Lung (tissue), 11 donors: ENCODE measurements at regions not wholly inside any gene's neighbourhood (a gene's known extent, or its start where the extent isn't known, plus 50 kb on each side); places are given as distances from the start of the nearest gene placed in this dataset.
A peak's percentile ranks its signal among the peaks of the same experiment; 100 is the strongest.

Source experiments
- ATAC-seq: fragments of 200-7000 bp; cut with Tn5 transposase; one replicate; pipeline ENCODE4 v1.9.1; 2020; ENCODE audit warnings: moderate number of reproducible peaks; ENCODE audit not compliant: insufficient read depth, low FRiP score
- DNase-seq, 3 donors: peaks; one replicate each; pipeline ENCODE4 v3.0.0-alpha.2; 2013 to 2017
- H3K27ac ChIP-seq, 2 donors: one replicate each; pipeline ENCODE4 v1.5.1; 2013; ENCODE audit warnings: mild to moderate bottlenecking in 2 of 2, moderate library complexity in 2 of 2, control low read depth in 1 of 2, inconsistent platforms in 1 of 2, low read depth in 1 of 2, low read length in 1 of 2
- H3K27me3 ChIP-seq, 3 donors: one replicate each; pipeline ENCODE4 v1.5.1; 2013; ENCODE audit warnings: low read length in 2 of 3; ENCODE audit not compliant: control insufficient read depth in 3 of 3, insufficient read depth in 3 of 3
- H3K36me3 ChIP-seq, 4 donors: one replicate each; pipeline ENCODE4 v1.5.1; 2013; ENCODE audit warnings: low read length in 4 of 4, mild to moderate bottlenecking in 1 of 4, moderate library complexity in 1 of 4; ENCODE audit not compliant: control insufficient read depth in 4 of 4, insufficient read depth in 4 of 4
- H3K4me1 ChIP-seq, 5 donors: one replicate each; pipeline ENCODE4 v1.5.1; 2013; ENCODE audit warnings: low read length in 5 of 5, mild to moderate bottlenecking in 2 of 5, moderate library complexity in 1 of 5; ENCODE audit not compliant: control insufficient read depth in 5 of 5, insufficient read depth in 5 of 5
- H3K4me3 ChIP-seq: one replicate; pipeline ENCODE4 v1.5.1; 2013; ENCODE audit warnings: mild to moderate bottlenecking, control low read depth, moderate library complexity
- H3K9ac ChIP-seq, 2 donors: one replicate each; pipeline ENCODE4 v1.5.1; 2013; ENCODE audit warnings: low read length in 2 of 2, control low read depth in 1 of 2; ENCODE audit not compliant: insufficient read depth in 1 of 2
- H3K9me3 ChIP-seq, 4 donors: one replicate each; pipeline ENCODE4 v1.5.1; 2013; ENCODE audit warnings: low read length in 3 of 4, mild to moderate bottlenecking in 1 of 4, moderate library complexity in 1 of 4; ENCODE audit not compliant: control insufficient read depth in 4 of 4, insufficient read depth in 3 of 4
- WGBS, 2 donors: extraction: QIAGEN DNeasy Blood & Tissue Kit; methylation state at CpG; one replicate each; pipeline ENCODE4 v1.1.7; 2013; 5-methylcytosine and 5-hydroxymethylcytosine counted together
- TF ChIP-seq, protein P1 (sequence below): IDR thresholded peaks from 2 replicates; pipeline ENCODE4 v1.5.1; 2012; ENCODE audit warnings: mild to moderate bottlenecking; ENCODE audit errors: control extremely low read depth, extremely low read depth
- donor health status: control.
- donor health status: control.
- donor health status: Bipolar disorder and iron deficiency.
- donor health status: healthy.
- donor health status: DM: yes; HTN: yes; CAD: no.

GRCh38 chr15:93986400-93986984, 244.9 kb upstream of the MCTP2 start:
- TF ChIP-seq, protein P1, sequence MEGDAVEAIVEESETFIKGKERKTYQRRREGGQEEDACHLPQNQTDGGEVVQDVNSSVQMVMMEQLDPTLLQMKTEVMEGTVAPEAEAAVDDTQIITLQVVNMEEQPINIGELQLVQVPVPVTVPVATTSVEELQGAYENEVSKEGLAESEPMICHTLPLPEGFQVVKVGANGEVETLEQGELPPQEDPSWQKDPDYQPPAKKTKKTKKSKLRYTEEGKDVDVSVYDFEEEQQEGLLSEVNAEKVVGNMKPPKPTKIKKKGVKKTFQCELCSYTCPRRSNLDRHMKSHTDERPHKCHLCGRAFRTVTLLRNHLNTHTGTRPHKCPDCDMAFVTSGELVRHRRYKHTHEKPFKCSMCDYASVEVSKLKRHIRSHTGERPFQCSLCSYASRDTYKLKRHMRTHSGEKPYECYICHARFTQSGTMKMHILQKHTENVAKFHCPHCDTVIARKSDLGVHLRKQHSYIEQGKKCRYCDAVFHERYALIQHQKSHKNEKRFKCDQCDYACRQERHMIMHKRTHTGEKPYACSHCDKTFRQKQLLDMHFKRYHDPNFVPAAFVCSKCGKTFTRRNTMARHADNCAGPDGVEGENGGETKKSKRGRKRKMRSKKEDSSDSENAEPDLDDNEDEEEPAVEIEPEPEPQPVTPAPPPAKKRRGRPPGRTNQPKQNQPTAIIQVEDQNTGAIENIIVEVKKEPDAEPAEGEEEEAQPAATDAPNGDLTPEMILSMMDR = no peak
- WGBS, 2 donors = 60 to 64% methylated on average over 3 of the region's 3 CpGs
- Histone ChIP-seq H3K4me3 (no peak overlapping the region), H3K9ac (no peak overlapping the region), H3K9me3 (no peaks in the 10 kb centered on the region), H3K36me3 (no peaks in the 10 kb centered on the region), H3K27ac (peak overlapping the region in 1 of 2 donors; percentile 43), H3K27me3 (no peaks in the 10 kb centered on the region), H3K4me1 (peaks cover 0 to 33% (median 14%) of the 10 kb centered on the region in 5 donors)
- DNase-seq = no peak
- no peak for ATAC-seq

DNA sequence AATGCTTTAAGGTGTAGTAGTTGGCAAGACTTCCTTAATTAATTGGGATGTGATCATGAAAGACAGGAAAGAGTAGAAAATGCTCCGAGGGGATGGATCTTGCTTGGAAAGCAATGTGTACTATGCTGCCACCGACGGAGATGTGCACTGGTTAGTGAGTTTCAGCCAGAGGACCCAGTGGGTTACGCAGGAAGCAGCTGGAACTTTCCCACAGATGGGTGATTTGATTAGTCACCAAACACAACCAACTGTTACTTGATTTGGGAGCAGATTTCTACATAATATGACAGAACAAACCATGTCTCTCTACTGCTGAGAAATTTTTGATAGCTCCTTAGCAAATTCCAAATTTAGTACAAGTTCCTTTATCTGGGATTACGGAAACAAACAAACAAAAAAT, 245.4 kb upstream of the MCTP2 start:
- DNase-seq = no peak
- Histone ChIP-seq H3K4me1 (peaks cover 0 to 39% (median 16%) of the 10 kb centered on the region in 5 donors), H3K9me3 (no peaks in the 10 kb centered on the region), H3K36me3 (no peaks in the 10 kb centered on the region), H3K9ac (no peak overlapping the region), H3K4me3 (no peak overlapping the region), H3K27me3 (no peaks in the 10 kb centered on the region), H3K27ac (no peak overlapping the region)
- TF ChIP-seq, protein P1 = no peak
- 25 to 58% methylated on average over 5 of the region's 5 CpGs for WGBS, 2 donors
- ATAC-seq = no peak

GRCh38 chr15:93985176-93985575, 246.2 kb upstream of the MCTP2 start:
- H3K9ac ChIP-seq = no peak overlapping the region
- no peak overlapping the region for H3K27ac ChIP-seq
- H3K27me3 ChIP-seq = no peaks in the 10 kb centered on the region
- no peak for ATAC-seq
- DNase-seq = no peak
- WGBS, 2 donors = 68 to 86% methylated on average over 5 of the region's 5 CpGs
- H3K36me3 ChIP-seq = no peaks in the 10 kb centered on the region
- peaks cover 0 to 47% (median 24%) of the 10 kb centered on the region in 5 donors for H3K4me1 ChIP-seq
- H3K4me3 ChIP-seq = no peak overlapping the region
- TF ChIP-seq, protein P1 = no peak
- no peaks in the 10 kb centered on the region for H3K9me3 ChIP-seq

- Histone ChIP-seq H3K27me3 (no peaks in the 10 kb centered on the region), H3K4me1 (peaks cover 0 to 51% (median 24%) of the 10 kb centered on the region in 5 donors), H3K9me3 (peaks cover 0 to 2% (median 0%) of the 10 kb centered on the region in 4 donors), H3K4me3 (no peak overlapping the region), H3K27ac (no peak overlapping the region), H3K9ac (no peak overlapping the region), H3K36me3 (no peaks in the 10 kb centered on the region)
- 33 to 35% methylated on average over 3 of the region's 3 CpGs for WGBS, 2 donors
- DNase-seq (peak; percentile 47 to 66 (median 52)), ATAC-seq (no peak)
- TF ChIP-seq, protein P1 = no peak
These were observed 247.8 kb upstream of the MCTP2 start for GRCh38 chr15:93983526-93983925.
